HepG2 (cell line): ENCODE measurements at regions not wholly inside any gene's neighbourhood (a gene's known extent, or its start where the extent isn't known, plus 50 kb on each side); places are given as distances from the start of the nearest gene placed in this dataset.

Source experiments
- ATAC-seq: fragments of 200-7000 bp; cut with Tn5 transposase; 3 replicates; pipeline ENCODE4 v1.9.1; 2020; ENCODE audit warnings: mild to moderate bottlenecking, moderate library complexity
- BruUV-seq: library from RNA; stranded (reverse); fragments of 400-500 nt; replicated peaks from 2 replicates; lab custom pipeline; 2021; lab: Mats Ljungman, UMichigan
- CTCF ChIA-PET: fragments of 300-600 bp; formaldehyde crosslinking; extraction: SDS; loops from one replicate; lab custom pipeline; 2021; ENCODE audit warnings: low total read pairs, inconsistent platforms, low intra/inter-chr PET ratio; lab: Yijun Ruan, JAX
- POLR2A ChIA-PET: fragments of 350-600 bp; sonication (Branson Sonifier 250); formaldehyde crosslinking; loops from one replicate; lab custom pipeline; 2020; ENCODE audit warnings: antibody characterized with exemption, inconsistent platforms; lab: Yijun Ruan, JAX
- DNase-seq: peaks from one replicate; pipeline ENCODE4 v3.0.0-alpha.2; 2015; ENCODE audit warnings: low spot score
- FAIRE-seq: peaks from 3 replicates; lab custom pipeline; 2011; peaks lifted over from hg19 to GRCh38; lab: Jason Lieb, UNC
- H2AFZ ChIP-seq: one replicate; pipeline ENCODE4 v1.6.1; 2011; ENCODE audit warnings: low read length, inconsistent platforms
- H3K27ac ChIP-seq: fragments of 300-600 bp; 3 replicates; pipeline ENCODE4 v1.8.0; 2011; ENCODE audit warnings: mixed run types, mild to moderate bottlenecking, mixed read lengths, low read length, inconsistent platforms; ENCODE audit not compliant: insufficient read depth; ENCODE audit errors: extremely low read length
- H3K27me3 ChIP-seq, 2 experiments: fragments of 200-600 bp in 1 of 2; 2 replicates in 1 of 2; 3 replicates in 1 of 2; pipeline versions ENCODE4 v1.6.0 to v1.8.0; 2011; ENCODE audit warnings: low read length in 2 of 2, mild to moderate bottlenecking in 2 of 2, moderate library complexity in 2 of 2, inconsistent platforms in 1 of 2; ENCODE audit not compliant: insufficient read depth in 2 of 2, control insufficient read depth in 1 of 2
- H3K36me3 ChIP-seq, 2 experiments: fragments of 200-600 bp in 1 of 2; replicated peaks in 1 of 2; 2 replicates in 1 of 2; 3 replicates in 1 of 2; pipeline versions ENCODE4 v1.5.1 to v1.8.0; 2011; ENCODE audit warnings: low read length in 2 of 2, inconsistent platforms in 1 of 2; ENCODE audit not compliant: insufficient read depth in 2 of 2, control insufficient read depth in 1 of 2
- H3K4me1 ChIP-seq: 2 replicates; pipeline ENCODE4 v1.5.1; 2012; ENCODE audit warnings: low read length, inconsistent platforms; ENCODE audit not compliant: insufficient read depth
- H3K4me2 ChIP-seq: 2 replicates; pipeline ENCODE4 v1.6.0; 2011; ENCODE audit warnings: low read depth, low read length, inconsistent platforms
- H3K4me3 ChIP-seq, 3 experiments: fragments of 200-600 bp in 1 of 3; sonication (generic), shearing (Covaris generic) in 1 of 3; replicated peaks in 1 of 3; 2 replicates each; pipeline ENCODE4 v1.5.1; 2011 to 2016; ENCODE audit warnings: low read length in 3 of 3, inconsistent platforms in 2 of 3, low read depth in 2 of 3, mild to moderate bottlenecking in 2 of 3, control low read depth in 1 of 3, mixed read lengths in 1 of 3; ENCODE audit not compliant: insufficient read depth in 1 of 3
- H3K79me2 ChIP-seq: one replicate; pipeline ENCODE4 v1.6.1; 2011; ENCODE audit warnings: low read length, inconsistent platforms; ENCODE audit not compliant: insufficient read depth
- H3K9ac ChIP-seq: 2 replicates; pipeline ENCODE4 v1.6.0; 2011; ENCODE audit warnings: mild to moderate bottlenecking, low read depth, low read length, inconsistent platforms; ENCODE audit not compliant: insufficient read depth
- H3K9me3 ChIP-seq: 2 replicates; pipeline ENCODE4 v1.5.1; 2012; ENCODE audit warnings: mild to moderate bottlenecking, low read length
- H4K20me1 ChIP-seq: 2 replicates; pipeline ENCODE4 v1.6.0; 2011; ENCODE audit warnings: inconsistent platforms, mild to moderate bottlenecking, low read length, moderate library complexity; ENCODE audit not compliant: insufficient read depth
- AHDC1 ChIP-seq: sonication (generic); formaldehyde crosslinking; IDR thresholded peaks from 2 replicates; pipeline ENCODE4 v1.5.1; 2020; ENCODE audit warnings: mild to moderate bottlenecking, missing genetic modification reagents, borderline replicate concordance
- ARID5B ChIP-seq: IDR thresholded peaks from 2 replicates; pipeline ENCODE4 v1.4.0; 2020; ENCODE audit warnings: mild to moderate bottlenecking, missing genetic modification reagents
- ATF7 ChIP-seq, 2 experiments: fragments of 450-650 bp in 1 of 2; sonication (generic) in 1 of 2; formaldehyde crosslinking in 1 of 2; IDR thresholded peaks; 2 replicates each; pipeline versions ENCODE4 v1.4.0 to v1.6.1; 2016 to 2020; ENCODE audit warnings: antibody characterized with exemption in 1 of 2, mild to moderate bottlenecking in 1 of 2, missing genetic modification reagents in 1 of 2
- ETS1 ChIP-seq: sonication (generic); formaldehyde crosslinking; IDR thresholded peaks from 2 replicates; pipeline ENCODE4 v1.4.0; 2020; ENCODE audit warnings: missing genetic modification reagents
- HHEX ChIP-seq: IDR thresholded peaks from 2 replicates; pipeline ENCODE4 v1.6.1; 2016; ENCODE audit warnings: control low read depth
- NFIB ChIP-seq: sonication (generic); formaldehyde crosslinking; IDR thresholded peaks from 2 replicates; pipeline ENCODE4 v1.9.0; 2021; ENCODE audit warnings: missing genetic modification reagents, mild to moderate bottlenecking, borderline replicate concordance
- NRL ChIP-seq: sonication (generic); formaldehyde crosslinking; IDR thresholded peaks from 2 replicates; pipeline ENCODE4 v1.5.0; 2020; ENCODE audit warnings: missing genetic modification reagents, mild to moderate bottlenecking, moderate library complexity, borderline replicate concordance
- PHF21A ChIP-seq: sonication (generic); formaldehyde crosslinking; IDR thresholded peaks from 2 replicates; pipeline ENCODE4 v1.5.0; 2020; ENCODE audit warnings: mild to moderate bottlenecking, missing genetic modification reagents
- ZBTB39 ChIP-seq: sonication (generic); formaldehyde crosslinking; IDR thresholded peaks from 2 replicates; pipeline ENCODE4 v1.5.0; 2020; ENCODE audit warnings: missing genetic modification reagents
- ZNF251 ChIP-seq: sonication (generic); formaldehyde crosslinking; IDR thresholded peaks from 2 replicates; pipeline ENCODE4 v1.9.0; 2021; ENCODE audit warnings: mild to moderate bottlenecking, missing genetic modification reagents
- ZNF451 ChIP-seq: sonication (generic); formaldehyde crosslinking; IDR thresholded peaks from 2 replicates; pipeline ENCODE4 v1.5.0; 2020; ENCODE audit warnings: mild to moderate bottlenecking, missing genetic modification reagents
- ZNF775 ChIP-seq: sonication (generic); formaldehyde crosslinking; IDR thresholded peaks from 2 replicates; pipeline ENCODE4 v1.4.0; 2020; ENCODE audit warnings: missing genetic modification reagents, mild to moderate bottlenecking, moderate library complexity, borderline replicate concordance
- WGBS: methylation state at CpG from one replicate; pipeline ENCODE4 v1.1.6; 2017; ENCODE audit warnings: low lambda C conversion rate; 5-methylcytosine and 5-hydroxymethylcytosine counted together
- in situ Hi-C: cut with HindIII; loops from 2 replicates; pipeline ENCODE4 v1.10.0; 2017; ENCODE audit warnings: low pct_unique_long_range_greater_than_20kb; ENCODE audit not compliant: extremely low pct_ligation_motif_present
- intact Hi-C: fragments of 100-400 bp; cut with micrococcal nuclease; formaldehyde crosslinking; loops from one replicate; pipeline ENCODE4 v1.10.0; 2022; ENCODE audit not compliant: unreplicated experiment

GRCh38 chr20:56945901-56946300, 316.8 kb downstream of the TFAP2C start:
- no peak overlapping the region for H3K4me3 ChIP-seq
- no peak overlapping the region for H3K4me2 ChIP-seq
- no peaks in the 10 kb centered on the region for H3K36me3 ChIP-seq
- WGBS: 9% methylated on average over 5 of the region's 5 CpGs
- H2AFZ ChIP-seq: no peak overlapping the region
- H3K4me1 ChIP-seq: no peaks in the 10 kb centered on the region
- intact Hi-C loops (no loop called here), in situ Hi-C loops (no loop called here)
- DNase-seq: no peak
- no peaks in the 10 kb centered on the region for H3K9me3 ChIP-seq
- H3K27me3 ChIP-seq: peaks cover 12 to 69% of the 10 kb centered on the region in 2 experiments; a peak in 4 of 5 replicates
- no peak overlapping the region for H3K27ac ChIP-seq
- no peak for ATAC-seq
- no peak overlapping the region for H3K9ac ChIP-seq
- POLR2A ChIA-PET: no interaction called here
- no TSS peak for BruUV-seq
- H3K79me2 ChIP-seq: no peaks in the 10 kb centered on the region
- CTCF ChIA-PET: no interaction called here
- H4K20me1 ChIP-seq: no peaks in the 10 kb centered on the region
- no peak for FAIRE-seq
- TF ChIP-seq NFIB (CRISPR knock-in tag) (no peak), ARID5B (no peak), HHEX (CRISPR knock-in tag) (no peak), NRL (CRISPR knock-in tag) (no peak), ZNF251 (CRISPR knock-in tag) (no peak), ZBTB39 (no peak), PHF21A (no peak), AHDC1 (CRISPR knock-in tag) (no peak), ZNF451 (CRISPR knock-in tag) (no peak), ZNF775 (CRISPR knock-in tag) (no peak), ETS1 (no peak), ATF7 (IDR thresholded peaks at IDR 0.05) (peak; percentile 94), ATF7 (CRISPR knock-in tag; IDR thresholded peaks at IDR 0.05) (no peak)
